NCI-H774 (cell line): ENCODE measurements at regions not wholly inside any gene's neighbourhood (a gene's known extent, or its start where the extent isn't known, plus 50 kb on each side); places are given as distances from the start of the nearest gene placed in this dataset.

ENCODE experiments used
- DNase-seq: peaks from one replicate; lab custom pipeline; 2025; lab: John Stamatoyannopoulos, UW

DNA sequence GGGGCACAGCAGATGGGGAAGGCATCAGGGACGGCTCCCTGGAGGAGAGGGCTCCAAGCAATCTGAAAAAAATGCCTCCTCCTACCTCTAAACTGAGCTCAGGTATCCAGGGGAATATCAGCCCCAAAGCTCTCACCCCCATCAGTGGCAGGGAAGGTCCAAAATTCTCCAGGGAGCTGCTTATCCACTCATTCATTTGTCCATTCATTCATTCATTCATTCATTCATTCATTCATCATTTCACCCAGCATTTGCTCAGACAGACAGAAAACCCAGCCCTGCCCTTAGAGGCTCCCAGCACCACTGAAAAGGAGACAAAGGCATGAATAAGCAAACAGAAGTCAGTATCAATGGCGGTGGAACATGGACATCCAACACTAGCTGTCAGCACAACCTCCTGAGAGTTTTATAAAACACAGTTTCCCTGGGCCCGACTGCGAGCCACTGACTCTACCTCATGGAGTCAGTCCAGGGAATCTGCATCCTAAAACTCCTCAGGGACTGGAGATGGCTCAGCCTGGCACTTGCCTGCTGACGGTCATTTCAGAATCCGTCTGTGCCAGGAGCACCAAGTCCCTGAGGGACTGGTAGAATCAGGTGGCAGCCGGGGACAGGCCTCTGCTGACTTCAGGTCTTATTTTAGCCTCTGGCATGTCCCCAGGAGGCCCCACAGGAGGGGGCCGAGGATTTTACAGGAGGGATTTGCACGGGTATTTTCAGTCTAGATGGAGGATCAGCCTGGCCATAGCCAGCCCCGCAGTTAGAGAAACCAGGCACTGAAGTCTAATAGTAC, 164.6 kb downstream of the MN1 start:
- no peak for DNase-seq

DNA sequence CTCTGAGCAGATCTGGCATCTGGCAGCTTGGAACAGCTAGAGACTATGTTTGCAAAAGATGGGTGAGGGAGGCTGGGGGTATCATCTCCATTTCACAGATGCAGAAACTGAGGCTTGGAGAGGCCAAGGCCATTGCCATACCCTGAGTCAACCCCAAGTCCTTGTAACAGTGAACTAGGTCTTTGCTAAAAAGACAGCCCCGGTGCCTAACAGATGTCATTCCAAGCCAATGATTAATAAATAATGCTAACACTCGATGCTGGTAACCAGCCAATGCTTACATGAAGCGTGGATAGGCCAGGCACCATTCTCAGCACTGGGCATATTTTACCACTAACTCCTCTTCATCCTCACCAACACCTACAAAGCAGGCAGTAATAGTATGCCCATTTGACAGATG, 164.0 kb downstream of the MN1 start:
- no peak for DNase-seq

DNA sequence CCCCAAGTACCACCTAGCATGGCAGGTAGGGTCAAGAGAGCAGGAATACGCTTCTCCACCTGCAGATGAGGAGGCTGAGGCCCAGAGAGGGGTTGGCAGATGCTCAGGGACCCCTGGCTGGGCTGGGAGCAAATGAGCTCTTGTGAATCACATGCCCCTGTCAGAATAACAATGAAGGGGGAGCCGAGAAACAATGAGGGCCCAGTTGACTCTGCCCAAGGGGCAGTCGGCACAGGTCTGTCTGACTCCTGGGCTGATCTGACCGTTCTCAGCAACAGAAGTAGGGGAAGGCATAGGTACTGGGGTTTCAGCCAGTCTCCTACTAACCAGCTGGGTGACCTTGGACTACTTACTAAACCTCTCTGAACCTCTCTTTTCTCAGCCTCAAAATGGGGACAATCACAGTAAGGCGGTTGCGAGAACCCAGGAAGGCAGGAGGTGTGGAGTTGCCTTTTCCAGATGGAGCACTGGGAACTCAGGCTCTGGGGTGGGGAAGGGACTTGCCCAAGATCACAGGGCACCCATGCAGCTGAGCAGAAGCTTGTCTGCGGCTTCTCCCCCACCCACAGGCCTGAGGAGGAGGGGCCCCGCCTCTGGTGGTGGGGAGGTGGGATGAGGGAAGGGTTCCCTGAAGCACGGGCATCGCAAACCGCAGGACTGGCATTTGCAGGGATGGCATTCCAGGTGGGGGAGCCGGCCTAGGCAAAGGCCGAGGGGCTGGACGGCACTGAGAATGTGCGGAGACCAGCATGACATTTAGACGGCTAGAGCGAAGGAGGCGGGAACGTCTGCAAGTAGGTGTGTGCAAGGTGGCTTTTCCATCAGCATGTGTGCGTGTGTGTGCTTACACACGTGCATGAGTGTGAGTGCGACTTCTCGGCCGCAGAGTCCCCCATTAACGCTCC, 163.0 kb downstream of the MN1 start:
- no peak for DNase-seq

DNA sequence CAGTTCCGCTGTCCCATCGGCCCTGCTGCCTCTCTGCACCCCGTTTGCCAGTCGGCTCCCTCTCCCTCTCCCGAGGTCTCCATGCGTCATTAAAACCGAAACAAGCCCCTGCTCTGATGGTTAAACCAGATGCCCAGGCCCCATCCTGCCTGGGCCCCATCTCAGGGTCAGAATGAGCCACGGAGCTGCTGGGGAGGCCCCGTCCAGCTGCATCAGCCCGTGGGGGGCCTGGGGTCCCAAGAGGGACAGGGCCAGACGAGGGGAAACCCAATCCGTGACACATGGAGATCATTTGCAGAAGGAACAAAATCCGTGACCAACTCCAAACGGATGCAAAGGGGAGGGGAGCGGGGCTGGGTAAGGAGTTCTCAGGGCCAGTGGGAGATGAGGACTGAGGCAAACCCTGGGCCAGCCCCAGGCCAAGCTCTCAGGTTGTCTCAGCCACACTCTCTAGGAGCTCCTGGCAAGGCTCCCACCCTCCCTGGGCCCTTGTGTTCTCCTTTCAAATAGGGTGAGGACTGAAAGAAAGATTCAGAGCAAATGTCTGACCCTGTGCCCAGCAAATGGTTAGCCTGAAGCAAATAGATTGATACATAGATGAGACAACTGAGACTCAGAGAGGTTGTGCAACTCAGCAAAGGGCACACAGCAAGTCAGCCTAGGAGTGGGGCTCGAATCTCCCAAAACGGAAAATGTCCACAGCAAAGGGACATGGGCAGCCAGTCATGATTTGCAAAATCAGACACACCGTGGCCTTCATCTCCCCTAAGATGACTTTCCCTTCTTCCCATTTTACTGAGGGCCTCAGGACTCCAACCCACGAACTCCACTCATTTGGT, 162.1 kb downstream of the MN1 start:
- no peak for DNase-seq

DNA sequence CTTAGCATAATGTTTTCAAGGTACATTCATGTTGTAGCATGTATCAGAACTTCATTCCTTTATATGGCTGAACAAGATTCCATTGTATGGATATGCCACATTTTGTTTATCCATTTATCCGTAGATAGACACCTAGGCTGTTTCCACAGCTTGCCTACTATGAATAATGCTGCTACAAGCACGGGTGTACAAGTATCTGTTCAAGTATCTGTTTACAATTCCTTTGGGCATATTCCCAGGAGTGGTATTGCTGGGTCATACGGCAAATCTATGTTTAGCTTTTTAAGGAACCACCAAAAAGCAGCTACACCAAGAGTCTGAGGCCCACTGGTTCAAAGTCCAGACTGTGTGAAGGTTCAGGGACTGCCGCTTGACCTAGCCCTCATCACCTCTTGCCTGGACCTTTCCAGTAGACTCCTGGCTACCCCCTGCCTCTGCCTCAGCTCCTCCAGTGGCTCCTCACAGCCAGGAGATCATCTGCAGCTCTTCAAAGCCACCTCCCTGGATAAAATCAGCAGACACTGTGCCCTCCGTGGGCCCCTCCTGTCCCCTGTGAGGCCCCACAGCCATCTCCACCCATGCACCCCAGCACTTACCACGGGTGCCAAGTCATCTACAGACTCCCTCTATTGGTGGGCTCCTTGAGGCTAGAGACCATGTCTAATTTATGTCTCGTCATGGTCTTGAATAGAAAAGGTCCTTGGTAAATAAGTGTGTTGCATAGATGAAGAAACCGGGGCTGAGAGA, 160.3 kb downstream of the MN1 start:
- DNase-seq = no peak

DNA sequence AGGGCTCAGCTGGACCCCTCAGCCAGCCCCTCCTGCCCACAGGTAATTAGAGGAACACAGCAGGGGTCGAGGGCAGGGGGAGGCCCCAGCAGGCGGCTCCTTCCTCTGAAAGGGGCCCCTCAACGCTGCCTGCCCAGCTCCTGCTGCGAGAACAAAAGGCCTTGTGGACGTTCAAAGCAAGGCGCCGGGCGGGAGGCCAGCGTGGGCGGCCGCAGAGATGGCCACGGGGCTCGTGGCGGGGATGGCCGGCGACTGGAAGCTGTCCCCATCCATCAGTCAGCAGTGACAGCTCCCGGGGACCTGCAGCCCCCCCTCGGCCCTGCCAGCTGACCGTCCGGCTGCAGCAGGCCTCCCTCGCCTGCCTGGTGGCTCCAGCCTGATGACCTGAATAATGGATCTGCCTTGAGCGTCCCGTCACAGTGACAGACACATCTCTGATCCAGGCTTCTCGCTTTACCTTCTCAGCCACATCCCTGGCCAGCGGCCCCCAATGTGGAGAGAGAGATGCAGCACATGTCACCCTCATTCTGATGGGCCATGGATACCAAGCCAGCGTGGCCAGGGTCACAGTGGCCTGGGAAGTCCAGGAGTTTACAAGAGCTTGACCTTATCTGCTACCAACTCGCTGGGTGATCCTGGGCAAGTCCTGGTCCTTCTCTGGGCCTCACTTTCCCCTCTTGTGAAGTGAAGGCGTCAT, 159.3 kb downstream of the MN1 start:
- DNase-seq = no peak

GRCh38 chr22:27643907-27644306, 157.6 kb downstream of the MN1 start:
- no peak for DNase-seq

DNA sequence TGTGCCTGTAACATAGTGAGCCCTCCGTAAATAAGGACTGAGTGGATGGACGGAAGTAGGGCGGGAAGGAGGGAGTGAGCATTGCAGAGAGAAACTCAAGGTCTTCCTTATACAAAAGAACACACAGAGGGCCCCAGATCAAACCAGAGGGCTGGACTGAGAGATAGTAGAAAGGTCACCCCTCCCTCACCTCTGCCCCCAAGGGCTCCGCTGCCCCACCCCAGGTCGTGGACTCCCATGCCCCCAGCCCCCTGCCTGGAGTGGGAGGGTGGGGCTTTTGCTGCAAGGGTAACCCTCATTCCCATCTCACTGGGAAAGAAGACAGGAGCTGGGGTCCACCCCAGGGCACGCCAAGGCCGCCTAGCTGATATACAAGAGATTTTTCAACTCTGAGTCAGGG, 157.0 kb downstream of the MN1 start:
- DNase-seq = no peak

- DNase-seq = no peak
These were observed 154.0 kb downstream of the MN1 start for GRCh38 chr22:27647540-27647939.

GRCh38 chr22:27648074-27648473, 153.5 kb downstream of the MN1 start:
- DNase-seq = no peak

DNA sequence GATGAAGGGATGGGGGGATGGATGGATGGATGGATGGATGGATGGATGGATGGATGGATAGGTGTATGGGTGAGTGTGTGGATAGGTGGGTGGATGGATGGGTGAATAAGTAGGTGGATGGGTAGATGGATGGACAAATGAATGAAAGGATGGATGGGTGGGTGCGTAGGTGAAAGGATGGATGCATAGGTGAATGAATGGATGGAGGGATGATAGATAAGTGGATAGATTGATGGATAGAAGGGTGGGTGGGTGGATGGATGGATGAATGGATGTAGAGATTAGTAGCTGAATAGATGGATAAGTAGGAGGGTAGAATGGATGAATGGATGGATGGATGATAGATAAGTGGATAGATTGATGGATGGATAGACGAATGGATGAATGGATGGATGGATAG, 152.7 kb downstream of the MN1 start:
- DNase-seq = no peak

- no peak for DNase-seq
These were observed 151.0 kb downstream of the MN1 start for GRCh38 chr22:27650572-27650971.

GRCh38 chr22:27650985-27651384, 150.6 kb downstream of the MN1 start:
- no peak for DNase-seq

- no peak for DNase-seq
These were observed 150.1 kb downstream of the MN1 start for GRCh38 chr22:27651486-27651885.

DNA sequence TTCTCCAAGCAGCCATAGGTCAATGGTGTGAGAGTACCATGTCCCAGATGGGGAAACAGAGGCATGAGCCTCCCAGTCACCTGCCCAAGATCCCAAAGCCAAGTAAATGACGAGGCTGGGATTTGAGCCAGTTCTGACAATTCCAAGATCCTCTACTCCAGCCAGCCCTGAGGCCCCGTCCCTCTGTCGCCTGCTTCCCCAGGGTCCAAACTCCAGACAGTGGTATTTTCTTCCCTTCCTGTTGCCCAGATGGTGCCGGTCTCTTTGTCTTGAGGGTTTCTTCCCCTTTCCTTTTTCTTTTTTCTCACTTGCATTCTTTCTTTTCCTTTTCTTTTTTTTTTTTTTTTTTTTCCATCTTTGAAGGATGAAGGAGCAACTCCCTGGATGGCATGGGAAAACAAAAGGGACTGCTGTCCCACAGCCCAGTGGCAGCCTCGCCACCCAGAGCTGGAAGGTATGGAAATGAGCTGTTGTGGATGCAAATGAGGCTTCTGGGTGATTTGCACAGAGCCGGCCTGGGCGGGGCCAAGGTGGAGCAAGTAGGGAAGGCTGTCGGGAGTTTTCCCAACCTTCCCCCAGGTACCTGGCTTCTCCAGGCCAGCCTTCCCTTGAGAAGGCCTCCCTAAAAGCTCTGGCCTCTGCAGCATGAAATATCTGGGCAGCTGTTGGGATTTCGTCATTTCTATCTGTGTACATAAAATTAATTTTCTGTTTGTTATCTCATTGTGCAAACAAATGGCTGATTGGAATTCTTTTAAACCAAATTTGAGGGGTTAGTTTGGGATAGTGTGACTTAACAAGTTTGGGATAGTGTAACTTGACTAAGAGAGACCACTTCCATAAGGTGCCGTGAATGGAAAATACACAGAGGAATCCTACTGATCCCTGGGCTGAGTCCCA, 146.8 kb downstream of the MN1 start:
- DNase-seq = no peak

- no peak for DNase-seq
These were observed 145.9 kb downstream of the MN1 start for GRCh38 chr22:27655582-27656185.

DNA sequence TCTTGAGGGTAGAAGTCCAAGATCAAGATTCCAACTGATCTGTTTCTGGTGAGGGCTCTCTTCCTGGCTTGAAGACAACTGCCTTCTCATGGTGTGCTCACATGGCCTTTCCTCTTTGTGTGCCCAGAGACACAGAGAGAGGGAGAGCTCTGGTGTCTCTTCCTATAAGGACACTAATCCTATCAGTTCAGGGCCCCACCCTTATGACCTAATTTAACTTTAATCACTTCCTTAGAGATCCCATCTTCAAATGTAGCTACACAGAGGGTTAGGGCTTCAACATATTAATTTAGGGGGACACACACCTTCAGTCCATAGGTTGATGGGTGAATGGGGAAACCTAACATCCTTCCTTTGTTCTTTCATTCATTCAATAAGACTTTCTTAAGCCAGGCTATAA, 144.6 kb downstream of the MN1 start:
- DNase-seq = no peak

DNA sequence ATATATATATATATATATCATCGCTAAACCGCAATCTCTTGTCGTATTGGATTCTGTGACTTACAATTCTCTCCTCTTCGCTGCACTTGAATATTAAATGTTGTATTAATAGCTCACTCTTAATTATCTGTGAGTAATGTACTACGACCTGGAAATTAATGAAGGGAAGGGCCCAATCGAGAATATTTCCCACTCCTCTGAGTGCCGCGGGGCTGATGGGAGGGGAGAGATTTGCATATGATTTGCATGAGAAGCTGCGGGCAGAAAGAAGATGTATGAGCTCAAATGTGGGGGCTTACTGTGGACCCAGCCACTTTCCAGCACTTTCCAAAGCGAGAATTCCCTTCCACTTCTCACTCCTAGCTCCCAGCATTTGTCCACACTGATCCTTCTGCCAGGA, 141.2 kb downstream of the MN1 start:
- DNase-seq = no peak
